CD4-positive, alpha-beta T cell treated with Interleukin-1 beta for 1 hour (primary cell): ENCODE measurements at regions not wholly inside any gene's neighbourhood (a gene's known extent, or its start where the extent isn't known, plus 50 kb on each side); places are given as distances from the start of the nearest gene placed in this dataset.

ENCODE experiments used
- DNase-seq, 2 donors: peaks; one replicate each; pipeline ENCODE4 v3.0.0-alpha.2; 2020 to 2022

DNA sequence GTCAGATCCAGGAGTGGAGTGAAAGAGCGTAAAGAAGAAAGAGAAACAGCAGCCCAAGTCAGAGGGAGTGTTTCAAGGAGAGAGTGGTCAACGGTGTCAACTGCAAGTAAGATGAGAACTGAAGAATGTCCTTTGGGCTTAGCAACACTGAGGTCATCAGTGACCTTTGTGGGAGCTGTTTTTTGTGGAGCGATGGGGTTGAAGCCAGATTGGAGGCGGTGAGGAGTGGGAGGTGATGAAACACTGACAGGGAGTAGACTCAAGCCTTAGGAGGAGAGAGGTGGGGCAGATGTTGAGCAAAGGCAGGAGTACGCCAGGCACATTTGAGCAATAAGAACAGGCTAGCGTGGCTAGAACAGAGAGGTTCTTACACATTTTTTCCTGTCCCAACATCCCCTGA lies 103.7 kb upstream of the GNAO1 start:
- no peak for DNase-seq

- DNase-seq = no peak
Observed at GRCh38 chr16:56081371-56081770, 109.9 kb upstream of the GNAO1 start.

GRCh38 chr16:56075732-56076388 lies 115.4 kb upstream of the GNAO1 start:
- DNase-seq = no peak

DNA sequence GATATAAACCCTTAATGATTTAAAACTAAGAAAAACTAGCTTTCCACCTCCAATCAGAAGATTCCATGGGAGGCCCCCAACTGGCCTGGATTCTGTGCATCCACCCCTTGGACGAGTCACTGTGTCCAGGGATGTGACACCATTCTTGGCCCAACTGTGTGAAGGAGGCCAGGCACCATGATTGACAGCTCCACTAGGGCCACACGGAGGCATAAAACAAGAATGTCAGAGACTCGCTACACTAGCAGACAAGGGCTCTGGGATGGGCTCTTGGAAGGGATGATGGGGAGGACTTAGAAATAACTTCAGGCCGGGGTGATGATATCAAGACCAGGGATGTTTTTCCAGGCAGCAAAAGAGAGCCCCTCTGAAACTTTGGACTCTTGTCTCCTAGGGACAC lies 117.8 kb upstream of the GNAO1 start:
- DNase-seq = no peak

- DNase-seq = no peak
Observed at GRCh38 chr16:56072096-56072495, 119.2 kb upstream of the GNAO1 start.

- no peak for DNase-seq
Observed at GRCh38 chr16:56068816-56069215, 122.5 kb upstream of the GNAO1 start.

DNA sequence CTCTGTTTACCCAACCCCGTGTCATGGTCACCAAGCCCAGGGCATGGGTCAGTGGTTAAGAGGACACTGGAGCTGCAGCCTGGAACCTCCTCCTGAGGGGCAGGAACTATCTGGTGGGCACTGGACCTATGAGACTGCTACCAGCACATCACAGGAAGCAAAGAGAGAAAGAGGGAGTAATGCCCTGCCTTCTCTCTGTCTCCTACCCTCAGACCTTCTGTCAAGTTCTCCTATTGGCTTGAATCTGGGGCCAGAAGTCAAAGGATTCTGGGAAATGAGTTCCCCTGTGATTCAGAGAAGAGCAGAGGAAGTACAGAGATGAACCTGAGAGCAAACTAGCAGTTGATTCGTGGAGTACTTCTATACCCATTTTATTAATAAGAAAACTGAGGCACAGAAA lies 123.0 kb upstream of the GNAO1 start:
- no peak for DNase-seq

DNA sequence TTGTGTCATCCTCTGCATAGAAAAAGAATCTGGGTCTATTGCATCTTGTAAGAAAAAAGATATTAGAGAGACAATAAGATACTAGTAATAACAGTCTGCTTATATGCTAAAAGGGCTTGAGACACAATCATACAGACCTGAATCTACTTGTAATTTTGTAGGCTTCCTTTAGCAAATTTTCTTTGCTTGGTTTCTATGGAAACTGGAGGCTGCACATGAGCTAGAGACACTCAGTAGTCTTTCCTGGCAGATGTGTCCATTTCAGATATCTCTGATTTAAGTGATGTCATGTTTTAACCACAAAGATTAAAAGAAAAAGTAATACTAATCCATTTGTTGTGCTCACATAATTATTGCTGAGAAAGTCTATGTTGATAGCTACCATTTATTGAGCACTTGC lies 123.9 kb upstream of the GNAO1 start:
- no peak for DNase-seq

GRCh38 chr16:56066617-56067016 lies 124.7 kb upstream of the GNAO1 start:
- DNase-seq = no peak

- DNase-seq = no peak
Observed at GRCh38 chr16:56063111-56063510, 128.2 kb upstream of the GNAO1 start.

GRCh38 chr16:56057151-56057550 lies 134.1 kb upstream of the GNAO1 start:
- no peak for DNase-seq

- DNase-seq = no peak
Observed at GRCh38 chr16:56050916-56051315, 140.4 kb upstream of the GNAO1 start.

GRCh38 chr16:56048425-56049105 lies 142.7 kb upstream of the GNAO1 start:
- no peak for DNase-seq

GRCh38 chr16:56047307-56048234 lies 143.7 kb upstream of the GNAO1 start:
- DNase-seq = no peak

- DNase-seq = no peak
Observed at GRCh38 chr16:56042416-56042815, 148.9 kb upstream of the GNAO1 start.

- peak in 1 of 2 donors; percentile 46 for DNase-seq
Observed at GRCh38 chr16:56041556-56042140, 149.6 kb upstream of the GNAO1 start.

DNA sequence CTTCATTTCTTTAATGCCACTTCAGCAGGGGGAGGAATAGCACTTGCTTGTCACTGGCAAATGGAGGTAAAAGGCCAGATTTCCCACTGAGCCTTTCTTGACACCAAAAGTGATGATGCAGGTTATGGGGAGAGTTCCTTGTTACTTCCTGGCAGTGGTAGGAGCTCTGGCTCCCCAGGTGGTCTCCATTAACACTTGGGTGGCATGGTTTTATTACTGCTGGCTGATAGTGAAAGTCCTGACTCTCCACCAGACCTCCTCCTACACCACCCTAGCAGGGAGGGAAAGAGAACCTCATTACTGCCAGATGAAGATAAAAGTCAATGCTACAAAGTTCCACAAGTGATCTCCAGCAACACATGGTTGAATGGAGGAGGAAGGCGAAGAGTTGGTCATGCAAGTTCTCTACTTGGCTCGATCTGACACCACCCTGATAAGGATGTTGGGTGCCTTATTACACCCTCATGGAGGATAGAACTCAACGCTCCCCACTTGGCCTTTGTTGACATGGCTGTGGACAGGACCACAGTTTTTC lies 152.7 kb upstream of the GNAO1 start:
- DNase-seq = no peak

GRCh38 chr16:56032072-56032471 lies 156.9 kb upstream of the CES5A start:
- DNase-seq = no peak

- no peak for DNase-seq
Observed at GRCh38 chr16:56029026-56029425, 153.9 kb upstream of the CES5A start.

- no peak for DNase-seq
Observed at GRCh38 chr16:56022818-56023217, 147.6 kb upstream of the CES5A start.

GRCh38 chr16:56019274-56019673 lies 144.1 kb upstream of the CES5A start:
- no peak for DNase-seq

DNA sequence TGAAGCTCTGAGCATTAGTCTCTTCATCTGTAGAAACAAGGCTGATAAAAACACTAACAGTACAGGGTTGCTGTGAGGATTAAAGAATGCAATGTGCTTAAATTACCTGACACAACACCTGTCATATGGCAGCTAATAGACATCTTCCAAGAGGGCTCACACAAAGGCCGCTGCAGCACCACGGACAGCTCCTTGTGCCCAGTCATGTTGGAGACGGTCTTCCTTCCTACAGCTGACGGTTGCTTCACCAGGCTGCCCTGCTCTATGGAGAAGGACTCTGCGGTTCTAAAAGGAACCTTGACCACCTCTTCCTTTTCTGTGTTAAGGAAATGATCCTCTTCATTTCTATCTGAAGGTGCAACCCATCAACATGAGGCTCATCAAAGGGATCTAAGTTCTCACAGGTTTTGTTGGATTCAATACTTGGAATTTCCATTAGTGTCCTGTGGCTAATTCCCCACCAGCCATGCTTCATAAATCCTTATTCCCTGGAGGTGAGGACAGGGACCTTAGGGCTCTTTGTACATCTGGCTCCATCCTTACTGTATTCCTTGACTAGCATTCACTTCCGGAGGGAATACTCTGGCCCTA lies 138.9 kb upstream of the CES5A start:
- DNase-seq = peak in 1 of 2 donors; percentile 8

DNA sequence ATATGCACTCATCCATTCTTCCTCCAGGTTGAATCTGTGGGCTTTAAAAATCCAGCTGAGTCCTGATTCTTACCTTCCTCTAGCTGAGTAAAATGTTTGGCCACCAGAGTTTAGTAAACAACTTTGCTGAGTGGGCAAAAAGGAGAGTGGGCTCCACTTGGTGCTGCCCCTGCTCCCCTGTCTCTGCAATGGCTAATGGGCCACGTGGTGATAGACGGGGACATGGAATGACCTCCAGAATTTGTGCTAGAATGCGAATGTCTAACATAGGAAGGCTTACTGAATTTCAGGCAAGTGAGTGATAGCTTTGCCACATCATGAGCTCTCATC lies 137.3 kb upstream of the CES5A start:
- DNase-seq = no peak
